WTC11 (cell line): ENCODE measurements at regions not wholly inside any gene's neighbourhood (a gene's known extent, or its start where the extent isn't known, plus 50 kb on each side); places are given as distances from the start of the nearest gene placed in this dataset.

ENCODE experiments used
- ARID4B ChIP-seq: sonication (generic); formaldehyde crosslinking; IDR thresholded peaks from 2 replicates; pipeline ENCODE4 v1.8.0; 2023; ENCODE audit warnings: missing genetic modification reagents, mild to moderate bottlenecking, borderline replicate concordance
- CTCF ChIP-seq: fragments of 200-600 bp; IDR thresholded peaks from 2 replicates; pipeline ENCODE4 v1.8.0; 2022; ENCODE audit warnings: antibody characterized with exemption
- ESRRA ChIP-seq: sonication (generic); formaldehyde crosslinking; IDR thresholded peaks from 2 replicates; pipeline ENCODE4 v1.8.1; 2022; ENCODE audit warnings: mild to moderate bottlenecking, missing genetic modification reagents, borderline replicate concordance
- GTF2I ChIP-seq: fragments of 250-450 bp; sonication (Bioruptor Pico); conservative IDR thresholded peaks from 2 replicates; pipeline ENCODE4 v1.4.0; 2021; ENCODE audit warnings: mild to moderate bottlenecking
- JUN ChIP-seq: sonication (generic); formaldehyde crosslinking; IDR thresholded peaks from 2 replicates; pipeline ENCODE4 v1.8.0; 2023; ENCODE audit warnings: mild to moderate bottlenecking, missing genetic modification reagents
- KAT7 ChIP-seq: sonication (generic); formaldehyde crosslinking; IDR thresholded peaks from 2 replicates; pipeline ENCODE4 v1.8.1; 2023; ENCODE audit warnings: missing genetic modification reagents, mild to moderate bottlenecking, borderline replicate concordance
- SP1 ChIP-seq: sonication (generic); formaldehyde crosslinking; conservative IDR thresholded peaks from 2 replicates; pipeline ENCODE4 v1.8.1; 2022; ENCODE audit warnings: missing genetic modification reagents
- TEAD4 ChIP-seq: sonication (generic); formaldehyde crosslinking; IDR thresholded peaks from 2 replicates; pipeline ENCODE4 v1.8.0; 2022; ENCODE audit warnings: mild to moderate bottlenecking, missing genetic modification reagents
- TP53 ChIP-seq: sonication (generic); formaldehyde crosslinking; IDR thresholded peaks from 2 replicates; pipeline ENCODE4 v1.8.1; 2023; ENCODE audit warnings: mild to moderate bottlenecking, missing genetic modification reagents
- USF2 ChIP-seq: sonication (generic); formaldehyde crosslinking; IDR thresholded peaks from 2 replicates; pipeline ENCODE4 v1.8.1; 2023; ENCODE audit warnings: mild to moderate bottlenecking, missing genetic modification reagents, moderate library complexity
- ZBTB43 ChIP-seq: sonication (generic); formaldehyde crosslinking; IDR thresholded peaks from 2 replicates; pipeline ENCODE4 v1.8.1; 2023; ENCODE audit warnings: mild to moderate bottlenecking, missing genetic modification reagents
- ZNF232 ChIP-seq: sonication (generic); formaldehyde crosslinking; IDR thresholded peaks from 2 replicates; pipeline ENCODE4 v1.8.0; 2022; ENCODE audit warnings: mild to moderate bottlenecking, missing genetic modification reagents
- ZNF671 ChIP-seq: fragments of 250-450 bp; sonication (Bioruptor Pico); IDR thresholded peaks from 2 replicates; pipeline ENCODE4 v1.8.0; 2021; ENCODE audit warnings: mild to moderate bottlenecking

- TF ChIP-seq CTCF: no peak
- TF ChIP-seq TEAD4 (CRISPR knock-in tag): no peak
- no peak for TF ChIP-seq JUN (CRISPR knock-in tag)
- TF ChIP-seq GTF2I: no peak
- no peak for TF ChIP-seq ZNF232 (CRISPR knock-in tag)
- TF ChIP-seq ZNF671 (CRISPR knock-in tag): no peak
- TF ChIP-seq ARID4B (CRISPR knock-in tag): no peak
- no peak for TF ChIP-seq SP1 (CRISPR knock-in tag)
- no peak for TF ChIP-seq ZBTB43 (CRISPR knock-in tag)
- TF ChIP-seq USF2 (CRISPR knock-in tag): no peak
- TF ChIP-seq KAT7 (CRISPR knock-in tag): no peak
- TF ChIP-seq TP53 (CRISPR knock-in tag): no peak
- no peak for TF ChIP-seq ESRRA (CRISPR knock-in tag)
Measured at GRCh38 chr10:125300937-125301336, 140.6 kb upstream of the CTBP2 start.
